ENCODE measurements at regions not wholly inside any gene's neighbourhood (a gene's known extent, or its start where the extent isn't known, plus 50 kb on each side); places are given as distances from the start of the nearest gene placed in this dataset.
"Not testable (repeated sequence)": the region's sequence is repeated elsewhere in the genome, so short reads cannot be mapped to it uniquely, and the experiment has no call there.

DNA sequence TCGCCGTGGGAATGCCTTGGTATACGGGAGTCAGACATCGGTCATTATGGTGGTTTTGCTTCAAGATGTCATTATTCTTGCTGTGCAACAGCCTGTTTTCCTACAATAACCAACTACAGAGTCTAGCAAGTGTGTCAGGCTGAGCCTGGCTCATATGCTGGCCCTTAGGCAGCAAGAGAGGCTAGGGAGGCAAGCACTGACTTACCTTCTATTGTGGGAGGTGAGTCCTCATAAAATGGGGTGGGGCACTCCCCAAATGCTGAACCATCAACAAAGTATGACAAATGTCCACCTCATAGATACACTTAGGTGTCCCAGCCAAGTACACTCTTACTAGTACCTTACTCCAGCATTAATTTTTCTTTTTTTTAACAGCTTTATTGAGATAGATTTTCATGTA, 77.0 kb upstream of the ATL2 start:
- no peak for DNase-seq (ENCODE audit: low read depth in 2 of 3, low spot score in 1 of 3)

DNA sequence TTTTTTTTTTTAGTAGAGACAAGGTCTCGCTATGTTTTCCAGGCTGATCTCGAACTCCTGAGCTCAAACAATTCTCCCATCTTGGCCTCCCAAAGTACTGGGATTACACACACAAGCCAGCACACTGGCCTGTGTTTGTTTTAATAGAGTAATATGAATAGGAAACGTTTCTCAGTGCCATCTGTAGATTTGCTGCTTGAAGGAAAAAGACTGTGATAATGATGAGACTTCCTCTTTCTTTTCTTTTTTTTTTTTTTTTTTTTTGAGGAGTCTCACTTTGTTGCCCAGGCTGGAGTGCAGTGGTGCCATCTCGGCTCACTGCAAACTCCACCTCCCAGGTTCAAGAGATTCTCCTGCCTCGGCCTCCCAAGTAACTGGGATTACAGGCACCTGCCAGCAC, 74.7 kb upstream of the ATL2 start:
- not testable (repeated sequence) for DNase-seq (ENCODE audit: low read depth in 2 of 3, low spot score in 1 of 3)

DNA sequence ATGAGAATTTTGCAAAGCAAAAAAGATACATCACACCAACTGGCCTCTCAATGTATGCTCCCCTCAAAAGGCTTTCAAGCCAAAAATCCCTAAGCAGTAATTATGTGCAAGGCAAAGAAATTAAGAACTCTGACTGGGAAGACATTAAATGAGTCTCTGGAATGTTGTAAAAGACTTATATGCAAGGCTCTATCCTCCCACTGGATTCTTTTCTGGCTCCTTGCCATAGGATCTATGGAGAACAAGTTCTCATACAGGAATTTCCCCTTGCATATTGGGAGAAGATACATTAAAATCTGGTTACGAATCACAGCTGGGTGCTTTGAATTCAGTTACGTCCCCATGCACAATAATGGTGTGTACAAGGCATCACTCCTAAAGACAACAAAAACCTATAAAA, 73.4 kb upstream of the ATL2 start:
- no peak for DNase-seq (ENCODE audit: low read depth in 2 of 3, low spot score in 1 of 3)

DNA sequence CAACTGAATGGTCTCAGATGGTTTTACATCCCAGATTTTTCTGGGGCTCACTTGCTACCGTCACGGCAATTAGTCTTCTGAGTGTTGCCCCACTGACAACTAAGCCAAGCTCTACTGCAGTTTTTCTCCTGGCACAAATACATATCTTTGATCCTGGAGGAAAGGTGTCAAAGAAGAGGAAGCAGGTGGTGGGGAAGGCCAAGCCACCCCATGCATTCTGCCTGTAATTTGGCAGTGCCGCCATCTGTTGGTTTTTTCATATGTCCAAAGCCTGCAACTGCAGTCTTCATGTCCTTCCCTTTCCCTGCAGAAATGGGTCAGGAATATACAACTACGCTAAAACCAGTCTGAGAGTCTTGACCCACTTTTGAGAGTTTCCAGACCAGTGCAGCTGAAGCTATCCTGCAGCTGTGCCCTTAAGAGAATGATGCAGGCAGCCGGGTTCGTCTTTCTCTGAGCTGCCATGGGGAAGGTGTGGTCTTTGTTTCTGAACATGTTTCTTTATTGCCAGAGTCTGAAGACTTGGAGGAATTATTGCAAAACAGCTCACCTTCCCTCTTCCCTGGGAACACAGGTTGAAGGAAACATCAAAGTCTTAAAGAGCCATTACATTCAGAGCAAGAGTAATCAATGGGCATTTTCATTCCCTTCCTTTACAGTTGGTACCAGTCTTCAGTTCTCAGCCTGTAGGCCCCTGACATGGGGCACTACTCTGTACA, 71.8 kb upstream of the ATL2 start:
- DNase-seq (ENCODE audit: low read depth in 2 of 3, low spot score in 1 of 3) = no peak

DNA sequence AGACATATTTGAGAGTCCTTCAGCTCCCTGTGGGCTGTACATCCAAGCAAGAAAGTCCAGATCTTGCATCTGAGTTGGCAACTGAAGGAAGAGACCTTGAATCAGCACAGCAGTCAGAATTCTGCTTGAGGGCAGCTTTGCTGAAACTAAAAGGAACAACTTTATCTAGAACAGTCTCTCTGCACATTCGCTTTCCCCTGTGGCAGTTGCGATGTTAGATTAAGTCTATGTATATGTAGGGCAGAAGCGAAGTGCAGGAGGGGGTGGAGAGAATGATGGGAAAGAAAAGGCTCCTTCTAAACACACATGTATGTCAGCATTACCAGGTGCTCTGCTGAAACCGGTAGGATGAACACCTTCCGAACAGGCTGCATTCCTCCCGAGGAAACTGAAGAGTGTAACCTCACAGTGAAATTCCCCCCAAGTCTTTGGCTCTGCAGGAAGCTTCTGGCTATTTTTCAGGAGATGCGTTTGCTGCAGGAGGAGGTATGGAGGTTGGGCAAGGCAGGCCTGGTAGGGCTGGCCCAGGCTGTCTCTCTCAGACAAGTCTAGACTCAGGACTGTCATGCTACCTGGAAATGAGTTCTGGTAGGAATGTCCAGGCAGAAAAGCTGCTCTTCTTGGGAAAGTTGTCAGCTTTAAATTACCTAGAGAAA, 70.0 kb upstream of the ATL2 start:
- no peak for DNase-seq (ENCODE audit: low read depth in 2 of 3, low spot score in 1 of 3)

DNA sequence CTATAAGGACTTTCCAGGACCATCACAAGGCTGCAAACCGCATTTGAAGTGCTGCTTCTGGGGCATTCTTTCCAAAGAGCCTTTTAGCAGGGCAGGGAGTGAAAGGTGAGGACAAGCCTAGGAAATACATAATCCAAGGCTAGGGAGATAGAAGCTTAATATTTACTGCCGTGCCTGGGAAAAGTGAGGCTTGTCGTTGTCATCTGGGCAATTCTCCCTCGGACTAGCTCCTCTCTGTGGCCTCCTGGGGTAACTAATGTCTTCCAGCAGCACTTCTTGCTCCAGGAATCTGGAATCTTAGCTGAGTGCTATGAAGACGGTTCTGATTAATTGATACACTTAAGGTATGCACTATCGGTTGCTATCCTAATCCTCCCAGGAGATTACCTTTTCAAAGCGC, 69.3 kb upstream of the ATL2 start:
- DNase-seq (ENCODE audit: low read depth in 2 of 3, low spot score in 1 of 3) = no peak

DNA sequence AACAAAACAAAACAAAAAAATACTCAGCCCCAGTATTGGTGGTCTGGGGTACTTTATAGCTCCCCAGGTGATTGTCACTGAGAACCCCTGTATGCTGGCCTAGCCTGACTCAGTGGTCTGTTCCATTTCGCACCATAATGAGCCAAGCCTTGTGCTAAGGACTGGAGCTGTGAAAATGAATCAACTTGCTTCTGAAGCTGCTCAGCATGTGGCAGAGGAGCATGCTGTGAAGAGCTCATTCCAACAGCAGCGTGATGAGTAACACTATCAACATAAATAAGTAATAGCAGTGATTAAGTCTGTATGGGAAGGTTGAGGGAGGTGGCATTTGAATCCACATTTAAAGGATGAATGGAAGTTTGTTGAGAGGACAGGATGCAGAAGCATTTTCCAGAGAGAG, 67.2 kb upstream of the ATL2 start:
- no peak for DNase-seq (ENCODE audit: low read depth in 2 of 3, low spot score in 1 of 3)

DNA sequence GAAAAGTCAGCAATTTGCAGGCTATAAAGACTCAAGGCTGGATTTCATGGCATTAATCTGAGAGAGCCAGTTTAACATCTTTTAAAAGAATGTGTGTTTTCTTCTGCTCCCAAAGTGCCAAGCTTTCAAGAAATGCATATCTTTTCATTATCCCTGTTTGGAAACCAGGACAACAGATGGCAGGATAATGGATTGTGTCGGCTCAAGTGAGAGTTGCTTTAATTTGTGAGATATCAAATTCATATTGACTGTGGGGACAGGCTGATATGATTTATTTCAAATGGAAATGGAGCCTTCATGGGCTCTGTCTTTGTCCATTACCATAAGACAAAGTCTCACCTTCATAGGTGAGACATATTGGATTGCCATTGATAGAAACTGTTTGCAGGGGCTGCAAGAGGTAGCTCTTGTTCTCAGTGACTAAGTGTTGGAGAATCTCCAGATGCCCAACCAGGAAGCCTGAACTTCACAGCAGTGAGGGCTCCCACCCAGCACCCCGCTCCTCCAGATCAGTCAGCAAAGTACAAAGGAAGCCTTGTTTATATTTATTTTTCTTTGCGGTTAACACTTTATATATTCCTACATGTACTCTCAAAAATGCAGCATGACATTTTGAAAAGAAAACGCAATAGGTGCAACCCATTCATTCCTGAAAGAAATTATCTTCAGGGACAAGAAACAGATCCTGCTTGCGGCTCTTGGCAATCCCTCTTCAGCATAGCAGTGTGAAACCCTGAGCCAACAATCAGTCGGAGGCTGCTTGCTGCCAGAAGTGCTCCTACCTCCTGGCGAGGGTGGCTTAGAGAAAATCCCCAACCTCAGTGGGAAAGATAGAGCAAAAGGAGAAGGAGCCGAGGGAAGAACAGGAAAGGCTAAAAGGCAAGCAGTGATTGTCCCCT, 65.8 kb upstream of the ATL2 start:
- no peak for DNase-seq (ENCODE audit: low read depth in 2 of 3, low spot score in 1 of 3)

DNA sequence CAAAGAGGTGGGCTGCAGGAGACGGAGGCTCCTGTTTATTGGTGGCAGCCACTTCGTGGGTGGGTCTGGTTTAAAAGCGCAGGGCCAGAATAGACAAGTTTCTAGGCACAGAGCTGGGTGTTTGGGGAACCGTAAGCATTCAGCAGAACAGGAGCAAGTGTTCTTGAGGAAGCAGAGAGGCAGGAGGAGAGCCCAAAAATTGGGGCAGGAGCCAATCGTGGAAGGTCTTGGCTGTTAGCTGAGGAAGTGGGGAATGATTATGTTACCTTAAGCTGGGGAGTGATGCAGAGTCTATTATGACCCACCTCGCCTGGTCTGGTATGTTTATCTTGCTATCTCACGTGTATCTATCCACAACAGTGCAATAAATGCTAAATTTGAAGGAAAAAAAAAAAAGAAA, 64.3 kb upstream of the ATL2 start:
- no peak for DNase-seq (ENCODE audit: low read depth in 2 of 3, low spot score in 1 of 3)

DNA sequence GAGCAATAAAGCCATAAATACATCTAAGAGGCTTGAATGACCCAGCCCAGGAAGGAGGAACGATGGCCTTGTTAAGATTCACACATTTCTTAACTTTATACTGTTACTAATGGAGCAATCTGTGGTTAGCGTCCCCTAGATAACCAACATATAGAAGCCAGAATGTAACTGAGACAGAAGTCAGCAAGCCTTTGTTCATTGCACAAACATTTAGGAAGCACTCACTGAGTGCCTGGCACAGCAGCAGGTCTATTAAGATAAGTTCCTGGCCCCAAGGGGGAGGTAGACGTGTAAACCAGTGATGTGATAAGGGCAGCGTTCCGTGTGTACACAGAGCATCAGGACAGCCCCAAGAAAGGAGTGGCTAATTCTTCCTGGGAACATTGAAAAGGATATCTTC, 63.6 kb upstream of the ATL2 start:
- DNase-seq (ENCODE audit: low read depth in 2 of 3, low spot score in 1 of 3) = no peak

DNA sequence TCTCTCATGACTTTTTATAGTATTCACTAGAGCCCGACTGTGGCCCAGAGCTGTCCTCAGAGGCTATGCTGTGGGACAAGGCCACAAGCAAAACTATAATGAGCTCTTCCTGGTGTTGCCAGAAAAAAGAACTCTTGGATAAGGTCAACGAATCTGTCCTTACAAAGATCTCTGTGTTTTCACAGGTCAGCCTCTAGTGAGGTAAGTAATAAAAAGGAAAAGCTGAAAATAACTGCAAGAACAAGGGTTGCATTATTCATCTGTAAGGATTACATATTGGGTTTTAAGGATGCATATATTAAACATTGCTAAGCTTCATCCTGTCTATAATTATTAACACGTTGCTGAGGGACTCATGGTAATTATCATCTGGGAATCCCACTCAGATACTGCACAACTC, 62.8 kb upstream of the ATL2 start:
- no peak for DNase-seq (ENCODE audit: low read depth in 2 of 3, low spot score in 1 of 3)

DNA sequence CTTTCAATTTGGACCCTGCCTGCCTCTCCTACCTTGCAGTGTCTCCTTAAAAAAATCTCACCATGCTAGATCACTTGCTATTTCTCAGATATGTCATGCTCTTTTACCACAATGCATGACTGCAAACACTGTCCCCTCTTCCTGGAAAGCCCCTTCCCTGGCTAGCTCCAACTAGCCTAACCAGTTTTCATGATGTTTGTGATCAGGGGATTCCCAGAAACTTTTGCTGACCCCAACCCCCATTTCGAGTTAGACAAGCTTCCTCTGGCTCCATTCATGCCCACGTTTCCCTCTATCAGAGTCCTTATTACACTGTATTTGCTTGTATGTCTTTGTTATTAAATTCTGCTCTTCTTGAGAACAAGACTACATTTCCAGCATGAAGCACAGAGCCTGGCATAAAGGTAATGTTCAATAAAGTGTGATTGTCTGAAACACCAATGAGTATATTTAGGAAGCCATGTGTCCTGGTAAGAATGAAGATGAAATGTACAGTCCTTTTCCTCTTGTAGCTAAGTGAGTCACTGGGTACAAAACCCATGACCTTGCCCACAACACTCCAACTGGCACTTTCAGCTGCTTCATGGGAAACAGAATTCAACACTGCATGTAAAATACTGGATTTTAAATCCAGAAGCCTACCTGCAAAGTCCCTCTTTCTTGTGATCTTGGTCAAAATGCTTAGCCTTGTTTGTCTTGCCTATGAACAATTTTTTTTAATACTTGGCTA, 62.0 kb upstream of the ATL2 start:
- peak in 1 of 3 donors; percentile 3 for DNase-seq (ENCODE audit: low read depth in 2 of 3, low spot score in 1 of 3)

DNA sequence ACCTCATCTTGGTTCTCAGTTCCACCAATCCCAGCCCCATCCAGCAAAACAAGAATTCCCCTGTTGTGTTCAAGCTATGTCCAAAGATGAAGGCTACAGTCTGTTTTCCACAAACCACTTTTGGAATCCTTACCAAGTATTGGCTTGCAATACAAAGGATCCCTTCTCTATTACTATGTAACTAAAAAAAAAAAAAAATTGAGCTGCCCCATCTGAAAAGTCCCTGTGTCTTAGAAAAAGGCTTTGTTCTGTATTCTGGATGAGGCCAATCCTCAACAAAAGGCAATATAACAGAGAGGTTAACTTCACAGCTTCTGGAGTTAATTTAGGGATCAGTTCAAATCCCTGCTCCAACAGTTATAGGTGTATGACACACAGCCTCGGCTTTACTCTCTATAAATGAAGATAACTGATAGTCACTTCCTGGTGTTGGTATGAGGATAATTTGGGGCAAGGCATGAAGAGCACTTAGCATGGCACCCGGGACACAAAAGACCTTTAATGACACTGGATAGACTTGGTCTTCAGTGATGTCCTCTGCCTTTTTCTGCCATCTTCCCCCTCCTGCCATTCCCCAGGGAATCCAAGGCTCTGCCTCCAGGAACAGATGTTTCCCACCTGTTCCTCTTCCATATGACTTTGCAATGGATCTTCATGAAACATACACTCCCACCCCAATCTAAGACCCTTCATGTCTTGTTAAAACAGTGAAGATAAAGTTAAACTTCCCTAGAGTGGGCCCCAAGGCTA, 61.2 kb upstream of the ATL2 start:
- no peak for DNase-seq (ENCODE audit: low read depth in 2 of 3, low spot score in 1 of 3)

DNA sequence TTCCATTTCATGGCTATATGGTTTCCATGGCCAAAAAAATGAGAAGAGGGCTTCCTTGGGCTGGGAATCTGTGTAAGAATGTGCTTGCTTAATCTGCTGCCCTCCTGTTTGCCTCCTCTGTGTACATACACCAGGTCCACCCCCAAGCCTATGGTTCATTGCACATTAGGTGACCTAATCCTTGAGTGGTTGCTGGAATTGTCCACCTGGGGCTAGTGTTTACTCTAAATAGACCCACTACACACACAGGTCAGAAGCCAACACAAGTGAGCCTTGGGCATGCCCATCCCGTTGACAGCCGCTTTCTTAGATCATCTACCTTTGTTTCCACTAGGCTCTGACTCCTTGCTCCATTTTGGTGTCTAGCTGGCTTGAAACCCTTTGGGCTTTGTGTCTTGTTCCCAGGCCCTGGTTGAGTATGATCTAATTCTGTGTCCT, 59.2 kb upstream of the ATL2 start:
- DNase-seq (ENCODE audit: low read depth in 2 of 3, low spot score in 1 of 3) = no peak

DNA sequence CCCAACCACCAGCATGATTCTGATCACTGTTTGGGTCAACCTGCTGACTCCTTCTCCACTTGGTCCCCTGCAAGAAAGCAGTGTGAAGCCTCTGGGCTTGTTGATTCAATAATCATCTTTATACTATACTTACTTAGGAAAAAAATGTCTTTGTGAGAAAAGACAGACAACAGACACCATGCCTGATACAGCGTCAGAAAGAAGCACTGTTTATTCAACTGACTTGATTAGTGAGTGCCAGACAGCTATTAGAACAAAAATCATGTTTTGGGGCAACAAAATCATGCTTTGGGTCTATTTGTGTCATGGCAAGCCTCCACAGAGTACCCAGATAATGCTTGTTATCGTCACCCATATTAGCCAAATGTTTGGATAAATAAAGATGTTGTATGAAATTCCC, 58.7 kb upstream of the ATL2 start:
- DNase-seq (ENCODE audit: low read depth in 2 of 3, low spot score in 1 of 3) = no peak

DNA sequence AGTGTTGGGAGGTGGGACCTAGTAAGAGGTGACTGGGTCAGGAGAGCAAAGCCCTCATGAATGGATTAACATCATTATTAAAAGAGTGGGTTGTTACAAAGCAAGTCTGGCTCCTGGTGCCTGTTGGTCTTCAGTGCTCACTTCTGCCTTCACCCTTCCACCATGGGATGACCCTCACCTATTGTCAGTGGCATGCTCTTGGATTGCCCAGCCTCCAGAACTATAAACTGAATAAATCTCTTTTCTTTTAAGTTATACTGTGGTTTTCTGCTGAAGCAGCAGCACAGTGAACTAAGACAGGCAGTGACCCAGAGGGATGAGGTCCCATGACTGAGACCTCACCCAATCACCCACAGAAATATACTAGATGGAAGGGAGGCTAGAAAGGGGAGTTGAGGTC, 57.5 kb upstream of the ATL2 start:
- no peak for DNase-seq (ENCODE audit: low read depth in 2 of 3, low spot score in 1 of 3)

DNA sequence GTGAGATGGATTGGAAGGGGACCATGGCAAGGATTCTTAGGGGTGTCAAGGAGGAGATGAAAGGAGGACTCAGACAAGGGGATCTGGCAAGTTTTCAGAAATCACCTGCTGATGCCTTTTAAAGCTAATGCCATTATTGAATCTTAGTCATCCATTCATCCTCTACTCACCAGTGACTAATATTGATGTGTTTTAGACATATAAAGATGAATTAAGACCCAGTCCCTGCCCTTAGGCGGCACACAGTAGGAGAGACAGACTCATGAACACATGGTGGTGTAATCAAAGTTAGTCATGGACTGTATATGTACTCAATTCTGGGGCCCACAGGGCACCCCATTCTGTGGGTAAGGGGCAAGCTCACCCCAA, 56.5 kb upstream of the ATL2 start:
- DNase-seq (ENCODE audit: low read depth in 2 of 3, low spot score in 1 of 3) = no peak

DNA sequence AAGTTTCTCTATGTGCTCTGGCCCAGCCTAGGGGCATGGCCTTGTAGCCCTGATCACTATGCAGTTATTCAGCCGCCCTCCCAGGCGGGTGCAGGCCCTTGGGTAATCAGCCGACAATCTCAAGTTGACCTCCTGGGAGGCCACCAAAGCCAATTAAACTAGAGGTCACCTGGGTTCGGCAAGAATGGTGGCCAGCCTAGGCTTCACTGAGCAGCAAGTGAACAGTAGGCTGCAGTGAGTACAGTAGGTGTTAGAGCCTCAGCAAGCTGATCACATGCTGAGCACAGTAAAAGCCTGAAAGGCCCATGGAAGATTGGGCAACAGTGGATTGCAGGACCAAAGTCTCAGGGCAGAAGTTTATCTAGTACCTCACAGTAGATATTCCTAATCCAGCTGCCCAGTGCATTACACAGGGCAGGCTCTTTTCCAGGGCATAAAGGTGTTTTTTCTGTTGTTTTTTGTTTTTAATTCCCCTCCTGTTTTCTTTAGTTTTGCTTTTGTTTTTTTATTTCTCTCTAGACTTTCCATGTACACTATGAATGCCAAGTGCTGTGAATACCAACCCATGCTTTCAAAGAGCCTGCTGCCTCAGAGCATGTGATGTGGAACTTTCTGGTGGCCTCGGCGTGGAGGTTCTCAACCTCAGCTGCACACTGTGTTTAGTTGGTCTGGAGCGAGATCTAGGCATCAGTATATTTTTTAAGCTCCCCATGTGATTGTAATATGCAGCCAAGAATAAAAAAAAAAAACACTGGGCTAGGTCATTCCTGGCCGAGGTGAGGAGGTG, 55.9 kb upstream of the ATL2 start:
- no peak for DNase-seq (ENCODE audit: low read depth in 2 of 3, low spot score in 1 of 3)

DNA sequence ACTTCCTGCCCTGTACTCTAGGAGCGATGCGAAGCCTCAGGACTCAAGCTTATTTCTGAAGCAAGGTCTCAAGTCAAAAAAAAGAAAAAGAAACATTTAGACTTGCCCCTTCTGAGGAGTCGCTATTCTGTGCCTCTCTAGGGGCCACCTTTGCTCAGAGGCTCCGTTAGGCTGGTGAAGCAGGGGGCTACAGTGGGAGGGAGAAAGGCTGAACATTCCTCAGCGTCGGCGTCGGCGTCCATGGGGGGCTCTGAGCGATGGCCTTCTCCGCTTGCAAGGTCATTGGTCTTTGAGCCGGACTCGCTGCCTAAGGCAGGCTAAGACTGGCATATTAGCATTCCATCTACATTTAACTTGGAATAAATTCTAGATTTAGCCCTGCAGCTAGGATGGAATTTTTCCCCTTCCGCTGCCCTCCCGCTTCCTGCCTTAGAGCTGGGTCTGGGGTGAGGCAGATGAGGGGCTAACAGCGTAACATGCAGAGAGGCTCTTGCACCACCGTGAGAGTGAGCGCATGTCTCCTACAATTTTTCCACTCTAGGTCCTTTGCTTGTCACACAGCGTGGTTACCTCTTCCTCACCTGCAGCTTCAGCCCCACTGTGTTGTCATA, 53.6 kb upstream of the ATL2 start:
- no peak for DNase-seq (ENCODE audit: low read depth in 2 of 3, low spot score in 1 of 3)

DNA sequence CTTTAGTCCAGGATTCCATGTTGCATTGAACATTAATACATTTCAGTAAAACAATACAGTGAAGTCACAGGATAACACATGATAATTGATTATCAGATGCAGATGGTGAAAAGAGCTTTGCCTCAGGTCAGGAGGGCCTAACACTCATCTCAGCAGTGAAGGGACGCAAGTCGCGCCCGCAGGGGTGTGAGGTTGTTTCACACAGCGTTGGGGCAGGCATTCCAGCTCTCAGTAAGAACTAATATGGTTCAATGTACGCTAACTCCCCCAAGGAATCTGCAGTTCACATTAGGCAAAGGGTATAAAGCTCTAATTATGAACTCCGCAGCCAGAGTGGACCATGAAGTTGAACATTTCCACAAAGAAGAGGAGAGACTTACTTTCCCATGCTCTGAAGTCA, 53.1 kb upstream of the ATL2 start:
- no peak for DNase-seq (ENCODE audit: low read depth in 2 of 3, low spot score in 1 of 3)
